ENCODE measurements at regions not wholly inside any gene's neighbourhood (a gene's known extent, or its start where the extent isn't known, plus 50 kb on each side); places are given as distances from the start of the nearest gene placed in this dataset.

DNA sequence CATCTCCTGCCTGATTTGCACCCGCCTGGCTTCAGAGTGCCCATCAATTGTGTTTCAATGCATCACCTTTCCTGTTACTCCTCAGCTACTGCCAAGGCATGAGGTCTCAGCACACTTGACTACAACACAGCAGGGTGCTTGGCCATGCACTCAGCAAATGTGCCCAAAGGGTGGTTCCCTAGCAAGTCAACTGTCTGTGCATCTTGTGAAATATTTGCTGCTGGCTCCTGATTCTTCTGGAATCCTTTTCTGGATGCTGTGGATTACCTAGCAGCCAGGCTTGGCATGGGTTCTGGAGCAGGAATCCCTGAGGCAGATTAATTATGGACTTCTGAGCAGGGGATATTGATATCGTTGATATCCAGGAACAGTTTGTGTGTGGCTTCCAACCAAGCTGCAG, 662.6 kb upstream of the MGMT start:
- TF ChIP-seq, protein P1, sequence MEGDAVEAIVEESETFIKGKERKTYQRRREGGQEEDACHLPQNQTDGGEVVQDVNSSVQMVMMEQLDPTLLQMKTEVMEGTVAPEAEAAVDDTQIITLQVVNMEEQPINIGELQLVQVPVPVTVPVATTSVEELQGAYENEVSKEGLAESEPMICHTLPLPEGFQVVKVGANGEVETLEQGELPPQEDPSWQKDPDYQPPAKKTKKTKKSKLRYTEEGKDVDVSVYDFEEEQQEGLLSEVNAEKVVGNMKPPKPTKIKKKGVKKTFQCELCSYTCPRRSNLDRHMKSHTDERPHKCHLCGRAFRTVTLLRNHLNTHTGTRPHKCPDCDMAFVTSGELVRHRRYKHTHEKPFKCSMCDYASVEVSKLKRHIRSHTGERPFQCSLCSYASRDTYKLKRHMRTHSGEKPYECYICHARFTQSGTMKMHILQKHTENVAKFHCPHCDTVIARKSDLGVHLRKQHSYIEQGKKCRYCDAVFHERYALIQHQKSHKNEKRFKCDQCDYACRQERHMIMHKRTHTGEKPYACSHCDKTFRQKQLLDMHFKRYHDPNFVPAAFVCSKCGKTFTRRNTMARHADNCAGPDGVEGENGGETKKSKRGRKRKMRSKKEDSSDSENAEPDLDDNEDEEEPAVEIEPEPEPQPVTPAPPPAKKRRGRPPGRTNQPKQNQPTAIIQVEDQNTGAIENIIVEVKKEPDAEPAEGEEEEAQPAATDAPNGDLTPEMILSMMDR (IDR thresholded peaks at IDR 0.05) = no peak
- no peak for TF ChIP-seq EZH2phosphoT487 (IDR thresholded peaks at IDR 0.05)
